ENCODE measurements at regions not wholly inside any gene's neighbourhood (a gene's known extent, or its start where the extent isn't known, plus 50 kb on each side); places are given as distances from the start of the nearest gene placed in this dataset.

- FAIRE-seq: no peak
- no peak for TF ChIP-seq HMGXB4 (CRISPR knock-in tag; IDR thresholded peaks at IDR 0.05; ENCODE audit: borderline replicate concordance)
- TF ChIP-seq EHMT2 (IDR thresholded peaks at IDR 0.05; ENCODE audit: low read depth): 0 out of 2 replicates have a peak, but pooled peaks have one; percentile 46
- no peak for TF ChIP-seq BCL3 (IDR thresholded peaks at IDR 0.05)
- TF ChIP-seq HES2 (IDR thresholded peaks at IDR 0.05): no peak
- TF ChIP-seq NFE2L2 (conservative IDR thresholded peaks at IDR 0.05; ENCODE audit: low read length): no peak
- no peak for TF ChIP-seq KDM5A (IDR thresholded peaks at IDR 0.05)
- TF ChIP-seq E2F6 (IDR thresholded peaks at IDR 0.05; ENCODE audit: borderline replicate concordance, low read depth): no peak
- TF ChIP-seq CHD4 (IDR thresholded peaks at IDR 0.05; ENCODE audit: borderline replicate concordance): no peak
- no peak for TF ChIP-seq ZSCAN20 (CRISPR knock-in tag; IDR thresholded peaks at IDR 0.05)
- TF ChIP-seq MAFK (IDR thresholded peaks at IDR 0.05; ENCODE audit: partially characterized antibody): no peak
- TF ChIP-seq HOXA7 (CRISPR knock-in tag; IDR thresholded peaks at IDR 0.05): no peak
- no peak for TF ChIP-seq RNF2 (IDR thresholded peaks at IDR 0.05; ENCODE audit: borderline replicate concordance, low read depth)
- TF ChIP-seq HOXB13 (CRISPR knock-in tag; IDR thresholded peaks at IDR 0.05; ENCODE audit: low read depth): no peak
- peak; percentile 83 for TF ChIP-seq REST (IDR thresholded peaks at IDR 0.05)
- TF ChIP-seq CEBPB (IDR thresholded peaks at IDR 0.05): no peak
- no peak for TF ChIP-seq CHD2 (IDR thresholded peaks at IDR 0.05; ENCODE audit: low read length, partially characterized antibody)
- ATAC-seq: no peak
- H3K9me3 ChIP-seq: no peaks in the 10 kb centered on the region
- no peaks in the 10 kb centered on the region for H3K4me1 ChIP-seq
- no peak overlapping the region for H3K27ac ChIP-seq
- DNase-seq (ENCODE audit: low read depth in 1 of 2, low spot score in 1 of 2): no peak
- H3K4me2 ChIP-seq: no peak overlapping the region
- ChIA-PET POLR2A (no interaction called here), CTCF (no interaction called here)
- WGBS (ENCODE audit: missing lambda C conversion rate): 5% methylated on average over 2 of the region's 2 CpGs
- no peak overlapping the region for H3K4me3 ChIP-seq
These were observed 194.3 kb downstream of the GALNT1 start for GRCh38 chr18:35775887-35776286.

- 2% methylated on average over 2 of the region's 2 CpGs for WGBS (ENCODE audit: missing lambda C conversion rate)
- H3K27ac ChIP-seq: no peak overlapping the region
- H3K4me1 ChIP-seq: no peaks in the 10 kb centered on the region
- no peak for TF ChIP-seq JUN (IDR thresholded peaks at IDR 0.05)
- TF ChIP-seq ZFP36 (IDR thresholded peaks at IDR 0.05; ENCODE audit: borderline replicate concordance, partially characterized antibody): no peak
- TF ChIP-seq REST (IDR thresholded peaks at IDR 0.05): no peak
- no peak for TF ChIP-seq ESRRA (IDR thresholded peaks at IDR 0.05; ENCODE audit: borderline replicate concordance, low read length)
- no peak for TF ChIP-seq HEYL (CRISPR knock-in tag; IDR thresholded peaks at IDR 0.05)
- no peak for TF ChIP-seq JUNB (IDR thresholded peaks at IDR 0.05)
- TF ChIP-seq HOXA7 (CRISPR knock-in tag; IDR thresholded peaks at IDR 0.05): no peak
- TF ChIP-seq E2F6 (IDR thresholded peaks at IDR 0.05; ENCODE audit: borderline replicate concordance, low read depth): no peak
- TF ChIP-seq RNF2 (IDR thresholded peaks at IDR 0.05; ENCODE audit: borderline replicate concordance, low read depth): no peak
- no peak for TF ChIP-seq BHLHE40 (IDR thresholded peaks at IDR 0.05; ENCODE audit: low read depth, low read length)
- no peak for DNase-seq (ENCODE audit: low read depth in 1 of 2, low spot score in 1 of 2)
- ChIA-PET POLR2A (no interaction called here), CTCF (interaction anchor here (1.3 kb wide), 1 partner anchor 390 kb away, joined by 3 read pairs; no protein-coding TSS in a partner anchor)
- FAIRE-seq: no peak
- no peak overlapping the region for H3K4me3 ChIP-seq
- no peak overlapping the region for H3K4me2 ChIP-seq
- ATAC-seq: no peak
- no peaks in the 10 kb centered on the region for H3K9me3 ChIP-seq
These were observed 194.9 kb downstream of the GALNT1 start for GRCh38 chr18:35776473-35776872.
